HG03139 (cell line): ENCODE measurements at regions not wholly inside any gene's neighbourhood (a gene's known extent, or its start where the extent isn't known, plus 50 kb on each side); places are given as distances from the start of the nearest gene placed in this dataset.

Source experiments
- ATAC-seq: cut with Tn5 transposase; IDR thresholded peaks from one replicate; pipeline ENCODE4 v1.9.1; 2021; ENCODE audit not compliant: unreplicated experiment

GRCh38 chr2:136582628-136583205 is 182.6 kb upstream of the THSD7B start:
- ATAC-seq, result no peak

DNA sequence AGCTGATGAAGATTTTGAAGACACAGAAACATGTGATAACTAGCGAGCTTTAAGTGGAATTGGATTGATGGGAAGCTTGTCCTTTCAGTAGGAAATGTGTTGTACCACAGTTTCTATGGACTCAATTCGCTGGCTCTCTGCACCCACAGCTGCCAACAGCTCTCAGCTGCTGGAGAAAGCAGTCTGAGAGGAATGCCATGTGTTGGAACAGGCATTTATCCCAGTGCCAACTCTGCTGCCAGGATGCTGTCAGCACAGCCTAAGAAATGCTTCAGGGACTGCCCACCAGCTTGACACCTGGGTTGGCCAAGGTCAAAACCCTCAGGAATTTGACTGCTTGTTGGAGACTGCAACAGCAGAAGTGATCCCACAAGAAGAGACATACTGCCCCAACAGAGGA is 193.0 kb upstream of the THSD7B start:
- ATAC-seq, result no peak

- no peak for ATAC-seq
Observed at GRCh38 chr2:136557203-136557602, 208.1 kb upstream of the THSD7B start.

GRCh38 chr2:136550181-136550580 is 215.2 kb upstream of the THSD7B start:
- ATAC-seq, result no peak

GRCh38 chr2:136539355-136539754 is 226.0 kb upstream of the THSD7B start:
- ATAC-seq, result no peak

DNA sequence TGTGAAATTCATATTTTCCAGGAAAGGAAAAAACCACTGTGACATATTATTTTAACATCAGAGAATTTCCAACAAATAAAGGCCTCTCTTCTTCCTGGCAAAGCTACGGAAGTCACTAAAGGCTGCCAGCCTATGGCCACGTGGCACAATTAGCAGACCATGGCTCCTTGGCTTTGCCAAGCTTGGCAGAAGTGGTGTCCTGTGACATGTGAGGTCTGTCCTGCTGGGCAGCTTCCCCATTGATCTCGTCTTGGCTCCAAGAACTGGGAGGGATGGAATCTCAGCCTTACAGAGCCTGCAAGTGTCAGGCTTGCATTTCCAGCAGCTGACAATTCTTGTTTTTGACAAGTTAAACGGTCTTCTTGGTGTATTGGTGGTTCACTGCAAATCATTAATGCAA is 226.9 kb upstream of the THSD7B start:
- no peak for ATAC-seq

DNA sequence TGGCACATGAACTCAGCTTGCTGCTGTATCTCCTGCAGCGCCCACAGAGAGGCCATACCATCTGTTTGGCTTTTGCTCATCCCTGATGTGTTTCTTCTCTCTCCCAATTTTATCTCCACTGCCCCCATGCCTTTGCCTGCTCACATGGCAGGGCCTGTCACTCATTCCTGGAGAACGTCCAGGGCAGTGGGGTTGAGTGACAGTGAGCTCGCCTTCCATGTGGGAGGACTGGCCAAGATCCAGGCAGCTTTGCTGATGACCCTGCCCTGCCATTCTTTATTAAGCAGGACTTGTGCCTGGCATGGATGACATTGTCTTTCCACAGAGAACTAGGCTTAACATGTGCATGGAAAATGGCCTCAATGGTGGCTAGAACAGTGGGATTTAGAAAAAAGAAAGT is 230.5 kb upstream of the THSD7B start:
- no peak for ATAC-seq

- ATAC-seq, result no peak
Observed at GRCh38 chr2:136532171-136532570, 233.2 kb upstream of the THSD7B start.

GRCh38 chr2:136531731-136532130 is 233.6 kb upstream of the THSD7B start:
- ATAC-seq, result no peak

DNA sequence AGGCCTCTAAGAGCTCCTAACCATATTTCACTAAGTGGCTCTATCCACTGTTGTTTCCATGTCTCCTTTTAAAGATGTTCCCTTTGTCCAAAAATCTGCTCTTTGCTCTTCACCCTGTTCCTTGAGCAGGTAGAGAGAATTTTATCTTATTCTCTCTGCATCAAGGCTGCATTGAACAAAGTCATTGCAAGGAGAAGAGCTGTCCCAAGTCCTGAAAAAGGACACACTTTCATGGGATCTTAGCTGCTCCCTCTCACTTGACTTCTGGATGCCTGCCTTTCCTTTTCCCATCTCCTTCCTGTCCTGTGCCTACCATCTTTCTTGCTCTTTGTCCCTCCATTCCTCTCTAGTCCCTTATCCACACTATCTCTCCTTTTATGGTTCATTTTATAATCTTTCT is 235.2 kb upstream of the THSD7B start:
- ATAC-seq, result no peak

DNA sequence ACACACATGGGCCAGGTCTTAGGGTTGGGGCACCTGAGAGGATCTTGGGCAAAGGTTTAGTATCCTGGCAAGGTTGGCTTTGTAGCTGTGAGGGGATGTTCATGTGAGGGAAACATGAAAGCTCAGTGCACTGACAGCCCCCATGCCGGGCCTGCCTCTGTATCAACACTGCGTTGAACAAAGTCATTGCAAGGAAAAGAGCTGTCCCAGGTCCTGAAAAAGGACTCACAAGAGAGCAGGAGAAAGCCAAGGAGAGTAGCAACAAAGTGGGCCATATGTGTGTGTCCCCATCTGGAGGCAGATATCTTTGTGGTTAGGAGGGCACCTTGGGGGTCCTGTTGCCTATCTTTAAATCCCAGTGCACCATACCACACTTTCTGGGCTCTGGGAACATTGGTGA is 237.8 kb upstream of the THSD7B start:
- no peak for ATAC-seq

- no peak for ATAC-seq
Observed at GRCh38 chr2:136522724-136523123, 242.6 kb upstream of the THSD7B start.

- no peak for ATAC-seq
Observed at GRCh38 chr2:136517716-136518115, 247.6 kb upstream of the THSD7B start.

GRCh38 chr2:136510244-136510643 is 255.1 kb upstream of the THSD7B start:
- no peak for ATAC-seq

DNA sequence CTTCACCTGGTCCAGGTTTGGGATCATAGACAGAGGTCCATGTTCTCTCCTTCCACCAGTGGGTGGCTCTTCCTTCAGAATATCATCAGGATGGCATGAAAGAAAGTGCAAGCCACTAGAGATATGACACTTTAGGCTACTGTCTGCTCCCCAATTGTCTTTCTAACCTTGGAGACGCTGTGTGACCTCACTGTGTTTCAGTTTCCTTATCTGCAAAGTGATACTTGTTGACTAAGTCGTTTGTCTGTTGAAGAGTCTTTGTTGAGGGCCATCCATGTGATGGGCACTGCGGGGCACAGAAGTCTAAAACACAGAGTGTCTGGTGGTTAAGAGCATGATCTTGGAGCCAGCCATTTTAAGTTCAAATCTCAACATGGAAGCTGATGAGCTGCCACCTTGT is 259.9 kb upstream of the THSD7B start:
- ATAC-seq, result no peak

DNA sequence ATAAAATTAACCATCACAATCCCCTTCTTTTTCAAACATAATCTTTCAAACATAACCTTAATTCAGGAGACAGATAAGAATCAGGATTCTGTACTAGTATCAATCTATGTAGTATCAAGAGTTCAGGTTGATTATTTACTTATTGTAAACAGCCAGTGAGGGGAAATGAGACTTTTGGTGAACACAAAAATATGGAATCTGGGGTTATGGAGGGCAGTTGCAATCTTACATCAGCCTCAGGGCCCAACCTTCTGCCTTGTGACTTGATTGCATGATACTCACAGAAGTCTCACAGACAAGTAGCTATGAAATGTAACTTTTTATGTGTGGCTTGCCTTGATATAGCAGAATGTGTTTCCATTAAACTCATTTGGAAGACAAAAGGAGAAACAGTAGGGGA is 262.7 kb upstream of the THSD7B start:
- no peak for ATAC-seq

GRCh38 chr2:136497709-136498108 is 267.6 kb upstream of the THSD7B start:
- ATAC-seq, result no peak

DNA sequence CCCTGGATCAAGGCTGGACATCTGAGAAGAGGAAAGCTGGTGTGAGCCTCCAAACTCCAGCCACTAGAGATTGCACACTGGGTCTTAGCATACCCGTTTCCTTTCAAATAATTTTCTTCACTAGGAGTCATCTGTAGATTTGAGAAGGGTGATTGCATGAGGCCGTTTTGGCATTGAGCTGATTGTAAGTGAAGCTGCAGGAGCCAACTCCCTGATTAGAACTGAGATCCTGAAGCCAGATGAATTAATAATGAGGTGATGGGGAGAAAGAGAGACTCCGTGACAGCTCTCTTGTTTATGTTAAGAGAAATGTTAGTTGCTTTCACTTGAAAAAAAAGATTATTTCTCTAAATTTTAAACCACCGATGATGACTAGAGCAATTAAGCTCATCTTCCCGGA is 268.4 kb upstream of the THSD7B start:
- ATAC-seq, result no peak

- no peak for ATAC-seq
Observed at GRCh38 chr2:136495636-136496035, 269.7 kb upstream of the THSD7B start.

DNA sequence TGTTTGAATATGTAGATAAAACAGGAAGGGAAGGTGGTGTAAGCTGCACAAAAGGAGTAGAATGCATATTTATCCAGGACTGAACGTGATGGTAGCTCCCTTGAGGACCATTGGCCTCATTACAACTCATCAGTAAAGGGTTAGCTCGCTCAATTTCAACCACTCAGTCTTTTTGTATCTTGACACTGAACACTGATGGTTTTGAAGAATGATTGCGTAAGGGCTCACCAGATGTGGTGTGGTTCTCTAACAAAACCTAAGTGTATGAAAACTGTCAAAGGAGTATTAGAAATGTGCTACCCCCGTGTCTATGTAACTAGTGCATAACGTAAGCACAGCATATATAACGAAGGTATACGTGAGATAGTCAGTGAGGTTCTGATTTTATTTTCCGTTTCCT is 272.4 kb upstream of the THSD7B start:
- no peak for ATAC-seq

DNA sequence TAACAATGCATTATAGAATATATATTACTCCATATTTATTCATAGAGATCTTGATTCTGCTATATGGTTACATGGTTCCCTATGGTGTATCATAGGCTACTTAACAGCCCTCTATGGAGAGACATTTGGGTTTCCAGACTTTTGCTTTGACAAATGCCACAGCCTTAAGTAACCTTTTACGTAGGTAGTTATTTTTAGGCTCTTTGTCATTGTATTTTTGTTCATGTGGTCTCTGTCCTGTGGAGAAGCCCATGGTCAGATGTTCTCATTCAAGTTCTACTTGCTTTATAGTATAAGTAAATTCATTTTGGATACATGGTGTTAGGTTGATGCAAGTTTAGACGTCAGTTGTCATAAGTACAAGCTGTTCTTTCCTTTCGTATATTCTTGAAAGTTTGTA is 275.2 kb upstream of the THSD7B start:
- ATAC-seq, result no peak

- no peak for ATAC-seq
Observed at GRCh38 chr2:136487421-136487820, 277.9 kb upstream of the THSD7B start.

DNA sequence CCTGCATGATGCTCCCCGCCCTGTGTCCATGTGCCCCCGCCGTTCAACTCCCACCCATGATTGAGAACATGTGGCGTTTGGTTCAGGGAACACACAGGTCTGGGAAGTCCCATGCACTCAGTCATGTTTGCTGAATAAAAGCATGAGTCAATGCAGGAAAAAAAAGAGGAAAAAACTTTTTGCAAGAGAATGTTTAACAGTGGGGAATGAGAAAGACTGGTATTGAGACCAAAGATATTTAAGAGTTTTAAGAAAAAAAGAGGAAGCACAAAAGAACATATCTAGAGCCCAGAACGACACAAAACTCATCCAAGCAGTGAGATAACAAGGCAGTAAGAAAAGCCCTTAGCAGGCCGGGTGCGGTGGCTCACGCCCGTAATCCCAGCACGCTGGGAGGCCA is 279.2 kb upstream of the THSD7B start:
- ATAC-seq, result no peak

DNA sequence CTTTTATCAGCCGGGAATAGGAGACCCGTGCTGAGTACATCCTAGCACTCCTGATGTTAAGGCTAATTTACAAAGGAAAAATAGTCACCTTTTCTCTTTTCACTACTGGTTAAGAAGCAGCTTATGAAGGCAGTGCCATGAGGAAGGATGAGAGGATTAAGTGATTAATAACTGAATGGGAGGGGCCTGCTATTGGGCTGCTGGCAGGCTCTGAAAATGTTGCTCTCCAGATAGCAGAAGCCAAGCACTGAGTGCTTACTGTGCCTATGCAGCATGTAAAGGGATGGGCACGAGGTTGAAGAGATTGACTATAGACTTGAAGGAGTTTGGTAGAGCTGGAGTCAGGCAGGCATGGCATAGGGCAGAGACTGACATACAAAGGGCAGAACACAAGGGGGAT is 282.4 kb upstream of the THSD7B start:
- no peak for ATAC-seq
